SK-N-SH treated with all-trans-retinoic acid at 6 μM for 48 hours (cell line): ENCODE measurements at regions not wholly inside any gene's neighbourhood (a gene's known extent, or its start where the extent isn't known, plus 50 kb on each side); places are given as distances from the start of the nearest gene placed in this dataset.

Experiments used
- ARNTL ChIP-seq: fragments of 450-650 bp; formaldehyde crosslinking; IDR thresholded peaks from 2 replicates; pipeline ENCODE4 v1.5.0; 2020; ENCODE audit warnings: low read depth, mild to moderate bottlenecking, moderate library complexity, borderline replicate concordance
- TOX ChIP-seq: fragments of 250-450 bp; sonication (Bioruptor Pico); IDR thresholded peaks from 2 replicates; pipeline ENCODE4 v1.8.0; 2021; ENCODE audit warnings: mild to moderate bottlenecking, moderate library complexity, borderline replicate concordance
- TSHZ2 ChIP-seq: fragments of 250-450 bp; sonication (Bioruptor Pico); IDR thresholded peaks from 2 replicates; pipeline ENCODE4 v1.5.0; 2020; ENCODE audit warnings: mild to moderate bottlenecking, moderate library complexity
- ZFP3 ChIP-seq: fragments of 250-450 bp; sonication (Bioruptor Pico); IDR thresholded peaks from 2 replicates; pipeline ENCODE4 v1.5.0; 2020; ENCODE audit warnings: mild to moderate bottlenecking, moderate library complexity
- ZFP30 ChIP-seq: fragments of 450-650 bp; formaldehyde crosslinking; IDR thresholded peaks from 2 replicates; pipeline ENCODE4 v1.5.0; 2022; ENCODE audit warnings: mild to moderate bottlenecking, moderate library complexity

- TF ChIP-seq TOX (CRISPR knock-in tag) (no peak), ZFP30 (no peak), ARNTL (CRISPR knock-in tag) (no peak), ZFP3 (no peak), TSHZ2 (no peak)
Measured at GRCh38 chrX:96386981-96387380, 297.7 kb upstream of the DIAPH2 start.
